Keratinocyte (primary cell): ENCODE measurements at regions not wholly inside any gene's neighbourhood (a gene's known extent, or its start where the extent isn't known, plus 50 kb on each side); places are given as distances from the start of the nearest gene placed in this dataset.

ENCODE experiments used
- DNase-seq: peaks from one replicate; pipeline ENCODE4 v3.0.0-alpha.2; 2011; ENCODE audit warnings: low read depth, missing footprints, low spot score
- FAIRE-seq: peaks from 2 replicates; lab custom pipeline; 2011; peaks lifted over from hg19 to GRCh38; lab: Jason Lieb, UNC
- H2AFZ ChIP-seq: 2 replicates; pipeline ENCODE4 v1.6.0; 2012; ENCODE audit warnings: low read length, control low read depth, inconsistent platforms; ENCODE audit not compliant: control insufficient read depth
- H3K27ac ChIP-seq: 2 replicates; pipeline ENCODE4 v1.5.1; 2011; ENCODE audit warnings: low read length; ENCODE audit not compliant: control insufficient read depth, insufficient read depth
- H3K27me3 ChIP-seq: 3 replicates; pipeline ENCODE4 v1.6.0; 2011; ENCODE audit warnings: low read length; ENCODE audit not compliant: control insufficient read depth, insufficient read depth; ENCODE audit errors: extremely low read depth
- H3K36me3 ChIP-seq, 2 experiments: 2 replicates in 1 of 2; 3 replicates in 1 of 2; pipeline ENCODE4 v1.5.1; 2011; ENCODE audit warnings: low read length in 2 of 2, mild to moderate bottlenecking in 1 of 2; ENCODE audit not compliant: control insufficient read depth in 2 of 2, insufficient read depth in 2 of 2; ENCODE audit errors: extremely low read depth in 1 of 2
- H3K4me1 ChIP-seq: 3 replicates; pipeline ENCODE4 v1.5.1; 2011; ENCODE audit warnings: low read length; ENCODE audit not compliant: control insufficient read depth, insufficient read depth; ENCODE audit errors: extremely low read depth
- H3K4me2 ChIP-seq: 3 replicates; pipeline ENCODE4 v1.6.0; 2011; ENCODE audit warnings: low read depth, low read length; ENCODE audit not compliant: control insufficient read depth, insufficient read depth; ENCODE audit errors: extremely low read depth
- H3K4me3 ChIP-seq, 3 experiments: fragments of 200-600 bp in 1 of 3; sonication (generic) in 1 of 3; 2 replicates in 2 of 3; 3 replicates in 1 of 3; pipeline ENCODE4 v1.5.1; 2011 to 2016; ENCODE audit warnings: low read length in 3 of 3, mild to moderate bottlenecking in 3 of 3, control low read depth in 2 of 3, inconsistent platforms in 1 of 3, low read depth in 1 of 3, mixed read lengths in 1 of 3, mixed run types in 1 of 3, moderate library complexity in 1 of 3; ENCODE audit not compliant: control insufficient read depth in 2 of 3, insufficient read depth in 2 of 3; ENCODE audit errors: extremely low read depth in 1 of 3
- H3K79me2 ChIP-seq: 2 replicates; pipeline ENCODE4 v1.6.0; 2012; ENCODE audit warnings: low read length; ENCODE audit not compliant: control insufficient read depth, insufficient read depth
- H3K9ac ChIP-seq: 3 replicates; pipeline ENCODE4 v1.6.0; 2011; ENCODE audit warnings: low read length; ENCODE audit not compliant: control insufficient read depth, insufficient read depth; ENCODE audit errors: extremely low read depth
- H3K9me1 ChIP-seq: 3 replicates; pipeline ENCODE4 v1.6.0; 2011; ENCODE audit warnings: low read length; ENCODE audit not compliant: control insufficient read depth, insufficient read depth; ENCODE audit errors: extremely low read depth
- H3K9me3 ChIP-seq: 2 replicates; pipeline ENCODE4 v1.5.1; 2012; ENCODE audit warnings: low read depth, low read length; ENCODE audit not compliant: control insufficient read depth
- H4K20me1 ChIP-seq: 3 replicates; pipeline ENCODE4 v1.6.0; 2011; ENCODE audit warnings: low read length; ENCODE audit not compliant: control insufficient read depth, insufficient read depth; ENCODE audit errors: extremely low read depth
- EZH2 ChIP-seq: IDR thresholded peaks from one replicate; pipeline ENCODE4 v1.6.1; 2012; ENCODE audit warnings: inconsistent platforms, mild to moderate bottlenecking, low read length, moderate library complexity
- dilution Hi-C: fragments of 300-500 bp; cut with MboI; formaldehyde crosslinking; loops from one replicate; pipeline ENCODE4 v1.7.0; 2020; ENCODE audit warnings: low sequenced_read_pairs; ENCODE audit not compliant: extremely low pct_ligation_motif_present
- TF ChIP-seq, protein P1 (sequence below), 3 experiments: IDR thresholded peaks in 1 of 3; conservative IDR thresholded peaks in 1 of 3; optimal IDR thresholded peaks in 1 of 3; 2 replicates in 2 of 3; 3 replicates in 1 of 3; pipeline versions ENCODE3 to v1.5.1; 2011; ENCODE audit warnings: low read length in 3 of 3, mild to moderate bottlenecking in 3 of 3, moderate library complexity in 2 of 3, control low read depth in 1 of 3, inconsistent platforms in 1 of 3; ENCODE audit not compliant: insufficient read depth in 2 of 3; ENCODE audit errors: extremely low read depth in 1 of 3

- H3K9ac ChIP-seq, result no peak overlapping the region
- no peaks in the 10 kb centered on the region for H3K9me1 ChIP-seq
- FAIRE-seq (no peak), DNase-seq (no peak)
- no peak overlapping the region for H3K4me3 ChIP-seq
- H3K27ac ChIP-seq, result no peak overlapping the region
- no peaks in the 10 kb centered on the region for H3K27me3 ChIP-seq
- TF ChIP-seq, protein P1, sequence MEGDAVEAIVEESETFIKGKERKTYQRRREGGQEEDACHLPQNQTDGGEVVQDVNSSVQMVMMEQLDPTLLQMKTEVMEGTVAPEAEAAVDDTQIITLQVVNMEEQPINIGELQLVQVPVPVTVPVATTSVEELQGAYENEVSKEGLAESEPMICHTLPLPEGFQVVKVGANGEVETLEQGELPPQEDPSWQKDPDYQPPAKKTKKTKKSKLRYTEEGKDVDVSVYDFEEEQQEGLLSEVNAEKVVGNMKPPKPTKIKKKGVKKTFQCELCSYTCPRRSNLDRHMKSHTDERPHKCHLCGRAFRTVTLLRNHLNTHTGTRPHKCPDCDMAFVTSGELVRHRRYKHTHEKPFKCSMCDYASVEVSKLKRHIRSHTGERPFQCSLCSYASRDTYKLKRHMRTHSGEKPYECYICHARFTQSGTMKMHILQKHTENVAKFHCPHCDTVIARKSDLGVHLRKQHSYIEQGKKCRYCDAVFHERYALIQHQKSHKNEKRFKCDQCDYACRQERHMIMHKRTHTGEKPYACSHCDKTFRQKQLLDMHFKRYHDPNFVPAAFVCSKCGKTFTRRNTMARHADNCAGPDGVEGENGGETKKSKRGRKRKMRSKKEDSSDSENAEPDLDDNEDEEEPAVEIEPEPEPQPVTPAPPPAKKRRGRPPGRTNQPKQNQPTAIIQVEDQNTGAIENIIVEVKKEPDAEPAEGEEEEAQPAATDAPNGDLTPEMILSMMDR (optimal IDR thresholded peaks at IDR 0.05 in 1 of 3, IDR thresholded peaks at IDR 0.05 in 1 of 3, conservative IDR thresholded peaks at IDR 0.05 in 1 of 3; ENCODE audit: extremely low read depth in 1 of 3, insufficient read depth in 2 of 3, low read length in 3 of 3), result no peak
- no peak for TF ChIP-seq EZH2
- no peaks in the 10 kb centered on the region for H3K4me1 ChIP-seq
- H4K20me1 ChIP-seq, result no peaks in the 10 kb centered on the region
- no peaks in the 10 kb centered on the region for H3K36me3 ChIP-seq
- no peak overlapping the region for H3K4me2 ChIP-seq
- dilution Hi-C loops, result no loop called here
- H3K9me3 ChIP-seq, result no peaks in the 10 kb centered on the region
- H3K79me2 ChIP-seq, result no peaks in the 10 kb centered on the region
- H2AFZ ChIP-seq, result no peak overlapping the region
Observed at GRCh38 chr13:90360785-90361184, 986.7 kb upstream of the MIR17HG start.

- Histone ChIP-seq H3K4me1 (no peaks in the 10 kb centered on the region), H3K9me3 (no peaks in the 10 kb centered on the region), H2AFZ (no peak overlapping the region), H3K36me3 (no peaks in the 10 kb centered on the region), H3K9me1 (no peaks in the 10 kb centered on the region), H3K79me2 (no peaks in the 10 kb centered on the region), H3K27ac (no peak overlapping the region), H3K27me3 (no peaks in the 10 kb centered on the region), H3K4me2 (no peak overlapping the region), H3K9ac (no peak overlapping the region), H3K4me3 (no peak overlapping the region), H4K20me1 (no peaks in the 10 kb centered on the region)
- dilution Hi-C loops, result no loop called here
- DNase-seq, result no peak
- no peak for FAIRE-seq
- TF ChIP-seq, protein P1 (optimal IDR thresholded peaks at IDR 0.05 in 1 of 3, IDR thresholded peaks at IDR 0.05 in 1 of 3, conservative IDR thresholded peaks at IDR 0.05 in 1 of 3; ENCODE audit: extremely low read depth in 1 of 3, insufficient read depth in 2 of 3, low read length in 3 of 3), result no peak
- no peak for TF ChIP-seq EZH2
Observed at GRCh38 chr13:90362707-90363106, 984.8 kb upstream of the MIR17HG start.
